Caco-2 (cell line): ENCODE measurements at regions not wholly inside any gene's neighbourhood (a gene's known extent, or its start where the extent isn't known, plus 50 kb on each side); places are given as distances from the start of the nearest gene placed in this dataset.
"Not testable (repeated sequence)": the region's sequence is repeated elsewhere in the genome, so short reads cannot be mapped to it uniquely, and the experiment has no call there.

Experiments
- BruUV-seq: library from RNA; stranded (reverse); fragments of 400-500 nt; replicated peaks from 2 replicates; lab custom pipeline; 2021; lab: Mats Ljungman, UMichigan
- CTCF ChIA-PET: fragments of 300-600 bp; sonication (Branson Sonifier 250); formaldehyde crosslinking; loops from one replicate; lab custom pipeline; 2022; ENCODE audit warnings: antibody characterized with exemption; lab: Charles Lee
- POLR2A ChIA-PET: fragments of 300-600 bp; sonication (Branson Sonifier 250); formaldehyde crosslinking; loops from one replicate; lab custom pipeline; 2022; ENCODE audit warnings: antibody characterized with exemption; lab: Charles Lee
- DNase-seq, 2 experiments: peaks; one replicate each; pipeline versions ENCODE4 v3.0.0 to v3.0.0-alpha.2; 2020 to 2022
- H3K27me3 ChIP-seq: replicated peaks from 2 replicates; pipeline ENCODE4 v1.6.0; 2011; ENCODE audit warnings: low read length; ENCODE audit not compliant: control insufficient read depth, insufficient read depth
- H3K36me3 ChIP-seq: 2 replicates; pipeline ENCODE4 v1.5.1; 2011; ENCODE audit warnings: low read length; ENCODE audit not compliant: control insufficient read depth, insufficient read depth
- H3K4me1 ChIP-seq: fragments of 250-450 bp; sonication (Bioruptor Pico); 2 replicates; pipeline ENCODE4 v1.5.1; 2020; ENCODE audit warnings: mild to moderate bottlenecking
- H3K4me3 ChIP-seq: 2 replicates; pipeline ENCODE4 v1.5.1; 2011; ENCODE audit warnings: low read depth, mild to moderate bottlenecking, control low read depth, low read length
- H3K9me3 ChIP-seq: fragments of 250-450 bp; sonication (Bioruptor Pico); 2 replicates; pipeline ENCODE4 v1.5.1; 2020; ENCODE audit warnings: mild to moderate bottlenecking, moderate library complexity
- H3K27ac Mint-ChIP-seq: one replicate; pipeline ENCODE4 v1.8.0; 2022; ENCODE audit warnings: mixed read lengths; ENCODE audit not compliant: unreplicated experiment
- H3K27me3 Mint-ChIP-seq: one replicate; pipeline ENCODE4 v1.8.0; 2022; ENCODE audit warnings: mixed read lengths; ENCODE audit not compliant: insufficient read depth, unreplicated experiment
- H3K36me3 Mint-ChIP-seq: one replicate; pipeline ENCODE4 v1.8.0; 2022; ENCODE audit warnings: mild to moderate bottlenecking, mixed read lengths; ENCODE audit not compliant: insufficient read depth, unreplicated experiment
- H3K4me1 Mint-ChIP-seq: one replicate; pipeline ENCODE4 v1.8.0; 2022; ENCODE audit warnings: low read depth, mixed read lengths; ENCODE audit not compliant: unreplicated experiment
- H3K4me3 Mint-ChIP-seq: one replicate; pipeline ENCODE4 v1.8.0; 2022; ENCODE audit warnings: mild to moderate bottlenecking, moderate library complexity, mixed read lengths; ENCODE audit not compliant: unreplicated experiment
- H3K9me3 Mint-ChIP-seq: one replicate; pipeline ENCODE4 v1.8.0; 2022; ENCODE audit warnings: mixed read lengths; ENCODE audit not compliant: unreplicated experiment
- intact Hi-C: fragments of 100-400 bp; cut with micrococcal nuclease; formaldehyde crosslinking; loops from one replicate; pipeline ENCODE4 v1.10.0; 2022; ENCODE audit not compliant: unreplicated experiment
- TF ChIP-seq, protein P1 (sequence below), 2 experiments: fragments of 200-600 bp in 1 of 2; IDR thresholded peaks; 1 replicate in 1 of 2; 2 replicates in 1 of 2; pipeline versions ENCODE4 v1.5.1 to v1.8.0; 2011 to 2022; ENCODE audit warnings: antibody characterized with exemption in 1 of 2, control low read depth in 1 of 2, inconsistent platforms in 1 of 2, low read depth in 1 of 2, low read length in 1 of 2, mild to moderate bottlenecking in 1 of 2, moderate library complexity in 1 of 2; ENCODE audit not compliant: insufficient read depth in 1 of 2, severe bottlenecking in 1 of 2, unreplicated experiment in 1 of 2

- H3K36me3 Mint-ChIP-seq: no peaks in the 10 kb centered on the region
- no peaks in the 10 kb centered on the region for H3K27me3 Mint-ChIP-seq
- ChIA-PET CTCF (no interaction called here), POLR2A (no interaction called here)
- H3K27me3 ChIP-seq: no peaks in the 10 kb centered on the region
- TF ChIP-seq, protein P1, sequence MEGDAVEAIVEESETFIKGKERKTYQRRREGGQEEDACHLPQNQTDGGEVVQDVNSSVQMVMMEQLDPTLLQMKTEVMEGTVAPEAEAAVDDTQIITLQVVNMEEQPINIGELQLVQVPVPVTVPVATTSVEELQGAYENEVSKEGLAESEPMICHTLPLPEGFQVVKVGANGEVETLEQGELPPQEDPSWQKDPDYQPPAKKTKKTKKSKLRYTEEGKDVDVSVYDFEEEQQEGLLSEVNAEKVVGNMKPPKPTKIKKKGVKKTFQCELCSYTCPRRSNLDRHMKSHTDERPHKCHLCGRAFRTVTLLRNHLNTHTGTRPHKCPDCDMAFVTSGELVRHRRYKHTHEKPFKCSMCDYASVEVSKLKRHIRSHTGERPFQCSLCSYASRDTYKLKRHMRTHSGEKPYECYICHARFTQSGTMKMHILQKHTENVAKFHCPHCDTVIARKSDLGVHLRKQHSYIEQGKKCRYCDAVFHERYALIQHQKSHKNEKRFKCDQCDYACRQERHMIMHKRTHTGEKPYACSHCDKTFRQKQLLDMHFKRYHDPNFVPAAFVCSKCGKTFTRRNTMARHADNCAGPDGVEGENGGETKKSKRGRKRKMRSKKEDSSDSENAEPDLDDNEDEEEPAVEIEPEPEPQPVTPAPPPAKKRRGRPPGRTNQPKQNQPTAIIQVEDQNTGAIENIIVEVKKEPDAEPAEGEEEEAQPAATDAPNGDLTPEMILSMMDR (IDR thresholded peaks at IDR 0.05; ENCODE audit: insufficient read depth in 1 of 2, low read depth in 1 of 2, low read length in 1 of 2, severe bottlenecking in 1 of 2, unreplicated experiment in 1 of 2): no peak
- peaks cover 5% of the 10 kb centered on the region for H3K9me3 Mint-ChIP-seq
- H3K27ac Mint-ChIP-seq: no peak overlapping the region
- no peak overlapping the region for H3K4me3 Mint-ChIP-seq
- peaks cover 6% of the 10 kb centered on the region; the same call in 1 of the 2 replicates for H3K9me3 ChIP-seq
- H3K36me3 ChIP-seq: no peaks in the 10 kb centered on the region
- H3K4me1 Mint-ChIP-seq: no peaks in the 10 kb centered on the region
- DNase-seq: no peak
- peaks cover 20% of the 10 kb centered on the region for H3K4me1 ChIP-seq
- no peak overlapping the region for H3K4me3 ChIP-seq
- intact Hi-C loops: no loop called here
- no TSS peak for BruUV-seq
Measured at GRCh38 chr11:79506124-79506523, 65.3 kb upstream of the TENM4 start.

- TF ChIP-seq, protein P1 (IDR thresholded peaks at IDR 0.05; ENCODE audit: insufficient read depth in 1 of 2, low read depth in 1 of 2, low read length in 1 of 2, severe bottlenecking in 1 of 2, unreplicated experiment in 1 of 2): no peak
- no peak overlapping the region for H3K4me3 Mint-ChIP-seq
- CTCF ChIA-PET: no interaction called here
- no peak overlapping the region for H3K27ac Mint-ChIP-seq
- no peaks in the 10 kb centered on the region for H3K36me3 Mint-ChIP-seq
- H3K27me3 Mint-ChIP-seq: no peaks in the 10 kb centered on the region
- no TSS peak for BruUV-seq
- no peak for DNase-seq
- H3K9me3 Mint-ChIP-seq: no peaks in the 10 kb centered on the region
- Histone ChIP-seq H3K27me3 (no peaks in the 10 kb centered on the region), H3K4me1 (peaks cover 24% of the 10 kb centered on the region), H3K9me3 (no peaks in the 10 kb centered on the region), H3K36me3 (no peaks in the 10 kb centered on the region), H3K4me3 (no peak overlapping the region)
- POLR2A ChIA-PET: no interaction called here
- no peaks in the 10 kb centered on the region for H3K4me1 Mint-ChIP-seq
- intact Hi-C loops: no loop called here
Measured at GRCh38 chr11:79503028-79503427, 62.2 kb upstream of the TENM4 start.

GRCh38 chr11:79501707-79502106 lies 60.9 kb upstream of the TENM4 start:
- Histone ChIP-seq H3K27me3 (no peaks in the 10 kb centered on the region), H3K4me3 (no peak overlapping the region), H3K36me3 (no peaks in the 10 kb centered on the region), H3K4me1 (peaks cover 16% of the 10 kb centered on the region), H3K9me3 (peaks cover 4% of the 10 kb centered on the region; the same call in 1 of the 2 replicates)
- Mint-ChIP-seq H3K9me3 (peaks cover 10% of the 10 kb centered on the region), H3K4me1 (no peaks in the 10 kb centered on the region), H3K27me3 (no peaks in the 10 kb centered on the region), H3K36me3 (no peaks in the 10 kb centered on the region), H3K27ac (no peak overlapping the region), H3K4me3 (no peak overlapping the region)
- intact Hi-C loops: no loop called here
- ChIA-PET POLR2A (no interaction called here), CTCF (no interaction called here)
- no TSS peak for BruUV-seq
- DNase-seq: peak; percentile 19 to 68
- TF ChIP-seq, protein P1 (IDR thresholded peaks at IDR 0.05; ENCODE audit: insufficient read depth in 1 of 2, low read depth in 1 of 2, low read length in 1 of 2, severe bottlenecking in 1 of 2, unreplicated experiment in 1 of 2): no peak

DNA sequence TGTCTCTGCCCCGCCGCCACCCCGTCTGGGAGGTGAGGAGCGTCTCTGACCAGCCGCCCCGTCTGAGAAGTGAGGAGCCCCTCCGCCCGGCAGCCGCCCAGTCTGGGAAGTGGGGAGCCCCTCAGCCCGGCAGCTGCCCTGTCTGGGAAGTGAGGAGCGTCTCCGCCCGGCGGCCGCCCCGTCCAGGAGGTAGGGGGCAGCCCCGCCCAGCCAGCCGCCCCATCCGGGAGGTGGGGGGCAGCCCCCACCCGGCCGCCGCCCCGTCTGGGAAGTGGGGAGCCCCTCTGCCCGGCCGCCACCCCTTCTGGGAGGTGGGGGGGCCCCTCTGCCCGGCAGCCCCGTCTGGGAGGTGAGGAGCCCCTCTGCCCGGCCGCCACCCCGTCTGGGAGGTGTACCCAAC lies 59.1 kb upstream of the TENM4 start:
- BruUV-seq, H3K27me3 ChIP-seq, H3K9me3 ChIP-seq, intact Hi-C loops, H3K27me3 Mint-ChIP-seq, H3K27ac Mint-ChIP-seq, CTCF ChIA-PET, DNase-seq, H3K36me3 Mint-ChIP-seq, H3K4me3 ChIP-seq, H3K4me1 Mint-ChIP-seq, H3K36me3 ChIP-seq, H3K4me3 Mint-ChIP-seq, POLR2A ChIA-PET: not testable (repeated sequence)
- H3K4me1 ChIP-seq: peaks cover 16% of the 10 kb centered on the region
- peaks cover 12% of the 10 kb centered on the region for H3K9me3 Mint-ChIP-seq
